CD4-positive, alpha-beta T cell (primary cell): ENCODE measurements at regions not wholly inside any gene's neighbourhood (a gene's known extent, or its start where the extent isn't known, plus 50 kb on each side); places are given as distances from the start of the nearest gene placed in this dataset.

Source experiments
- ATAC-seq: fragments of 200-7000 bp; cut with Tn5 transposase; one replicate; pipeline ENCODE4 v1.10.0; 2022; ENCODE audit warnings: mild to moderate bottlenecking; ENCODE audit not compliant: poor library complexity
- CTCF ChIA-PET: fragments of 350-600 bp; sonication (Branson Sonifier 250); formaldehyde crosslinking; loops from one replicate; lab custom pipeline; 2021; ENCODE audit warnings: antibody characterized with exemption, inconsistent platforms; lab: Charles Lee
- POLR2A ChIA-PET: fragments of 350-600 bp; sonication (Branson Sonifier 250); formaldehyde crosslinking; loops from one replicate; lab custom pipeline; 2021; ENCODE audit warnings: antibody characterized with exemption, inconsistent platforms; lab: Charles Lee
- DNase-seq, 14 experiments: peaks; one replicate each; pipeline ENCODE4 v3.0.0-alpha.2; 2013 to 2020; ENCODE audit warnings: mixed read lengths in 2 of 14
- H3K27ac ChIP-seq, 2 donors: one replicate each; pipeline versions ENCODE4 v1.5.1 to v1.7.0; 2013; ENCODE audit warnings: low read length in 2 of 2, low read depth in 1 of 2, mild to moderate bottlenecking in 1 of 2
- H3K27me3 ChIP-seq, 2 experiments: 1 replicate in 1 of 2; 2 replicates in 1 of 2; pipeline versions ENCODE4 v1.6.1 to v1.7.0; 2013; ENCODE audit warnings: low read length in 2 of 2, control low read depth in 1 of 2, mild to moderate bottlenecking in 1 of 2, moderate library complexity in 1 of 2; ENCODE audit not compliant: insufficient read depth in 2 of 2, control insufficient read depth in 1 of 2
- H3K36me3 ChIP-seq: one replicate; pipeline ENCODE4 v1.6.1; 2013; ENCODE audit warnings: low read length, control low read depth; ENCODE audit not compliant: insufficient read depth
- H3K4me1 ChIP-seq: one replicate; pipeline ENCODE4 v1.6.1; 2013; ENCODE audit warnings: low read length, control low read depth; ENCODE audit not compliant: insufficient read depth
- H3K4me3 ChIP-seq: one replicate; pipeline ENCODE4 v1.5.1; 2013; ENCODE audit warnings: mild to moderate bottlenecking, low read length, moderate library complexity
- H3K9me3 ChIP-seq, 2 experiments: 1 replicate in 1 of 2; 2 replicates in 1 of 2; pipeline versions ENCODE4 v1.6.1 to v1.7.0; 2013; ENCODE audit warnings: low read length in 2 of 2, mild to moderate bottlenecking in 2 of 2, control low read depth in 1 of 2, moderate library complexity in 1 of 2; ENCODE audit not compliant: control insufficient read depth in 1 of 2, insufficient read depth in 1 of 2
- H3K27ac Mint-ChIP-seq: one replicate; pipeline ENCODE4 v1.8.0; 2020; ENCODE audit warnings: mixed read lengths
- H3K27me3 Mint-ChIP-seq: one replicate; pipeline ENCODE4 v1.8.0; 2021; ENCODE audit warnings: mixed read lengths
- H3K36me3 Mint-ChIP-seq: one replicate; pipeline ENCODE4 v1.8.0; 2021; ENCODE audit warnings: low read depth, mixed read lengths
- H3K4me1 Mint-ChIP-seq: one replicate; pipeline ENCODE4 v1.8.0; 2021; ENCODE audit warnings: low read depth, mixed read lengths
- H3K4me3 Mint-ChIP-seq: one replicate; pipeline ENCODE4 v1.8.0; 2020; ENCODE audit warnings: mild to moderate bottlenecking, mixed read lengths
- H3K9me3 Mint-ChIP-seq: one replicate; pipeline ENCODE4 v1.8.0; 2020; ENCODE audit warnings: mixed read lengths
- CTCF ChIP-seq: fragments of 200-600 bp; IDR thresholded peaks from one replicate; pipeline ENCODE4 v1.8.0; 2022; ENCODE audit warnings: antibody characterized with exemption, mild to moderate bottlenecking
- intact Hi-C, 2 experiments: fragments of 100-400 bp; cut with DNase I in 1 of 2; cut with micrococcal nuclease in 1 of 2; formaldehyde crosslinking; loops; one replicate each; pipeline versions ENCODE4 v1.15.1 to v1.9.0; 2023 to 2025; cut with DNase I, micrococcal nuclease

- H3K27me3 ChIP-seq: peaks cover 4 to 7% of the 10 kb centered on the region in 2 experiments
- H3K9me3 Mint-ChIP-seq: no peaks in the 10 kb centered on the region
- H3K27ac ChIP-seq: no peak overlapping the region
- no peak overlapping the region for H3K27ac Mint-ChIP-seq
- H3K4me3 ChIP-seq: no peak overlapping the region
- DNase-seq (no peak), ATAC-seq (no peak)
- ChIA-PET POLR2A (no interaction called here), CTCF (no interaction called here)
- H3K4me1 Mint-ChIP-seq: no peaks in the 10 kb centered on the region
- intact Hi-C loops: no loop called here
- H3K4me3 Mint-ChIP-seq: no peak overlapping the region
- peaks cover 0 to 7% of the 10 kb centered on the region in 2 experiments for H3K9me3 ChIP-seq
- H3K27me3 Mint-ChIP-seq: peaks cover 5% of the 10 kb centered on the region
- H3K4me1 ChIP-seq: no peaks in the 10 kb centered on the region
- H3K36me3 Mint-ChIP-seq: no peaks in the 10 kb centered on the region
- H3K36me3 ChIP-seq: no peaks in the 10 kb centered on the region
- TF ChIP-seq CTCF: no peak
Measured at GRCh38 chr6:40336940-40337760, 250.0 kb downstream of the LRFN2 start.

- H3K27me3 ChIP-seq: peaks cover 4 to 7% of the 10 kb centered on the region in 2 experiments
- ChIA-PET CTCF (no interaction called here), POLR2A (no interaction called here)
- no peak for DNase-seq
- Mint-ChIP-seq H3K27me3 (peaks cover 5% of the 10 kb centered on the region), H3K4me1 (no peaks in the 10 kb centered on the region), H3K4me3 (no peak overlapping the region), H3K27ac (no peak overlapping the region), H3K9me3 (no peaks in the 10 kb centered on the region), H3K36me3 (no peaks in the 10 kb centered on the region)
- H3K9me3 ChIP-seq: peaks cover 0 to 7% of the 10 kb centered on the region in 2 experiments
- peaks cover under 1% of the 10 kb centered on the region for H3K4me1 ChIP-seq
- no peak for TF ChIP-seq CTCF
- intact Hi-C loops: no loop called here
- no peak overlapping the region for H3K4me3 ChIP-seq
- no peak overlapping the region for H3K27ac ChIP-seq
- H3K36me3 ChIP-seq: no peaks in the 10 kb centered on the region
- ATAC-seq: no peak
Measured at GRCh38 chr6:40336296-40336695, 250.9 kb downstream of the LRFN2 start.

GRCh38 chr6:40334496-40335270 lies 252.5 kb downstream of the LRFN2 start:
- ATAC-seq: no peak
- TF ChIP-seq CTCF: no peak
- Mint-ChIP-seq H3K36me3 (no peaks in the 10 kb centered on the region), H3K27ac (no peak overlapping the region), H3K9me3 (no peaks in the 10 kb centered on the region), H3K27me3 (peaks cover 5% of the 10 kb centered on the region), H3K4me3 (no peak overlapping the region), H3K4me1 (no peaks in the 10 kb centered on the region)
- Histone ChIP-seq H3K36me3 (no peaks in the 10 kb centered on the region), H3K27me3 (peaks cover 4 to 7% of the 10 kb centered on the region in 2 experiments), H3K4me1 (peaks cover 5% of the 10 kb centered on the region), H3K9me3 (peaks cover 0 to 7% of the 10 kb centered on the region in 2 experiments), H3K4me3 (no peak overlapping the region), H3K27ac (no peak overlapping the region)
- POLR2A ChIA-PET: no interaction called here
- no peak for DNase-seq
- intact Hi-C loops: no loop called here
- CTCF ChIA-PET: no interaction called here
